Dedifferentiated amniotic fluid mesenchymal stem cell (primary cell): ENCODE measurements at regions not wholly inside any gene's neighbourhood (a gene's known extent, or its start where the extent isn't known, plus 50 kb on each side); places are given as distances from the start of the nearest gene placed in this dataset.
"Not testable (repeated sequence)": the region's sequence is repeated elsewhere in the genome, so short reads cannot be mapped to it uniquely, and the experiment has no call there.

Experiments
- DNase-seq: peaks from one replicate; pipeline ENCODE4 v3.0.0-alpha.2; 2016; ENCODE audit errors: extremely low spot score

GRCh38 chr10:9833942-9834341 is 1183.7 kb upstream of the CELF2 start:
- DNase-seq: no peak

GRCh38 chr10:9834434-9834833 is 1183.2 kb upstream of the CELF2 start:
- no peak for DNase-seq

- no peak for DNase-seq
Observed at GRCh38 chr10:9845075-9845474, 1172.6 kb upstream of the CELF2 start.

GRCh38 chr10:9848278-9848677 is 1169.4 kb upstream of the CELF2 start:
- DNase-seq: no peak

GRCh38 chr10:9848981-9849380 is 1168.7 kb upstream of the CELF2 start:
- no peak for DNase-seq

GRCh38 chr10:9850415-9850814 is 1167.3 kb upstream of the CELF2 start:
- no peak for DNase-seq

- DNase-seq: no peak
Observed at GRCh38 chr10:9851808-9852207, 1165.9 kb upstream of the CELF2 start.

- no peak for DNase-seq
Observed at GRCh38 chr10:9853405-9854355, 1164.0 kb upstream of the CELF2 start.

GRCh38 chr10:9855451-9855850 is 1162.2 kb upstream of the CELF2 start:
- not testable (repeated sequence) for DNase-seq

- no peak for DNase-seq
Observed at GRCh38 chr10:9858816-9859215, 1158.9 kb upstream of the CELF2 start.

- no peak for DNase-seq
Observed at GRCh38 chr10:9860045-9860444, 1157.6 kb upstream of the CELF2 start.

GRCh38 chr10:9863559-9864121 is 1154.0 kb upstream of the CELF2 start:
- DNase-seq: no peak

GRCh38 chr10:9868499-9868898 is 1149.2 kb upstream of the CELF2 start:
- DNase-seq: no peak

GRCh38 chr10:9869205-9869604 is 1148.5 kb upstream of the CELF2 start:
- DNase-seq: no peak

GRCh38 chr10:9869606-9870176 is 1148.0 kb upstream of the CELF2 start:
- DNase-seq: no peak

GRCh38 chr10:9875353-9875752 is 1142.3 kb upstream of the CELF2 start:
- no peak for DNase-seq

- DNase-seq: no peak
Observed at GRCh38 chr10:9877978-9878377, 1139.7 kb upstream of the CELF2 start.

- DNase-seq: no peak
Observed at GRCh38 chr10:9878383-9878782, 1139.3 kb upstream of the CELF2 start.

- DNase-seq: no peak
Observed at GRCh38 chr10:9885761-9886160, 1131.9 kb upstream of the CELF2 start.

- no peak for DNase-seq
Observed at GRCh38 chr10:9886772-9887171, 1130.9 kb upstream of the CELF2 start.

- no peak for DNase-seq
Observed at GRCh38 chr10:9895453-9895852, 1122.2 kb upstream of the CELF2 start.

GRCh38 chr10:9895981-9896380 is 1121.7 kb upstream of the CELF2 start:
- no peak for DNase-seq
